ENCODE measurements at regions not wholly inside any gene's neighbourhood (a gene's known extent, or its start where the extent isn't known, plus 50 kb on each side); places are given as distances from the start of the nearest gene placed in this dataset.

DNA sequence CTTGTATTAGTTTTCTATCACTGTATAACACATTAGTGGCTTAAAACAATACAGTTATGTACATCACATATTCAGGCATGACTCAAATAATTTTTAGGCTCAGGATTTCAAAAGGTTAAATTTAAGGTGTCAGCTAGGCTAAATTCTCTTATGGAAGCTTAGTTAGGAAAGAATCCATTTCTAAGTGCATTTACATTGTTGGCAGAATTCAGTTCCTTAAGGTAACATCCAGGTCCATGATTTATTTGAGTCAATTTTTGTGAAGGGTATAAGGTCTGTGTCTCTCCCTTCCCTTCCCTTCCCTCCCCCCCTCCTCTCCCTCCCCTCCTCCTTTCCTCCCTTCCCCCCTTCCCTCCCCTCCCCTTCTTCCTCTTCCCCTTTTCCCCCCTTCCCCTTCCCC is 399.0 kb upstream of the CNTN5 start:
- H3K27me3 ChIP-seq, result no peaks in the 10 kb centered on the region
- H3K4me1 ChIP-seq, result no peaks in the 10 kb centered on the region
- H3K4me3 ChIP-seq, result no peak overlapping the region
- no peak for DNase-seq (ENCODE audit: low spot score in 2 of 2)
- H3K9me3 ChIP-seq, result peaks cover 13 to 18% of the 10 kb centered on the region in 2 donors
- no peaks in the 10 kb centered on the region for H3K36me3 ChIP-seq
- no peak overlapping the region for H3K27ac ChIP-seq
- intact Hi-C loops (cut with DNase I; ENCODE audit: low total_unique reads), result no loop called here
- TF ChIP-seq POLR2AphosphoS5 (IDR thresholded peaks at IDR 0.05), result no peak
- TF ChIP-seq, protein P1, sequence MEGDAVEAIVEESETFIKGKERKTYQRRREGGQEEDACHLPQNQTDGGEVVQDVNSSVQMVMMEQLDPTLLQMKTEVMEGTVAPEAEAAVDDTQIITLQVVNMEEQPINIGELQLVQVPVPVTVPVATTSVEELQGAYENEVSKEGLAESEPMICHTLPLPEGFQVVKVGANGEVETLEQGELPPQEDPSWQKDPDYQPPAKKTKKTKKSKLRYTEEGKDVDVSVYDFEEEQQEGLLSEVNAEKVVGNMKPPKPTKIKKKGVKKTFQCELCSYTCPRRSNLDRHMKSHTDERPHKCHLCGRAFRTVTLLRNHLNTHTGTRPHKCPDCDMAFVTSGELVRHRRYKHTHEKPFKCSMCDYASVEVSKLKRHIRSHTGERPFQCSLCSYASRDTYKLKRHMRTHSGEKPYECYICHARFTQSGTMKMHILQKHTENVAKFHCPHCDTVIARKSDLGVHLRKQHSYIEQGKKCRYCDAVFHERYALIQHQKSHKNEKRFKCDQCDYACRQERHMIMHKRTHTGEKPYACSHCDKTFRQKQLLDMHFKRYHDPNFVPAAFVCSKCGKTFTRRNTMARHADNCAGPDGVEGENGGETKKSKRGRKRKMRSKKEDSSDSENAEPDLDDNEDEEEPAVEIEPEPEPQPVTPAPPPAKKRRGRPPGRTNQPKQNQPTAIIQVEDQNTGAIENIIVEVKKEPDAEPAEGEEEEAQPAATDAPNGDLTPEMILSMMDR (IDR thresholded peaks at IDR 0.05), result no peak
- no peak for TF ChIP-seq POLR2A (IDR thresholded peaks at IDR 0.05)

DNA sequence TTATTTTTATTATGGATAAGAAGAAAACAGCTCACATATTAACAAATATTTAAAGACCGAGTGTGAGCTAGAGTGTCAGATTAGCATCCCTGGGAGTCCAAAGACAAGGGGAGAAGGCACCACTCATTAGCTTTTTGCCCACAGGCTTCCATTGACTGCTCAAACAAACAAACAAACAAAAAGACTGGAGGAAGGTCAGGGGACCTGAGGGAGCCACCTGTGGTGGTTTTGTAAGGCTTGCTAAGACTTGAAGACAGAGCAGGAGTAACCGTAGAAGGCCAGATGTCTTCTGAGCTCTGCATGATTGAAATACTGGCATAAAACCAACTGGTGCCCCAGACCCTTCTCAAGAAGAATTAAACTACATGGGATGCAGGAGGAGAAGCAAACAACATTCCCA is 395.2 kb upstream of the CNTN5 start:
- Histone ChIP-seq H3K36me3 (no peaks in the 10 kb centered on the region), H3K4me1 (no peaks in the 10 kb centered on the region), H3K9me3 (peaks cover 0 to 12% of the 10 kb centered on the region in 2 donors), H3K27ac (no peak overlapping the region), H3K4me3 (no peak overlapping the region), H3K27me3 (no peaks in the 10 kb centered on the region)
- no peak for DNase-seq (ENCODE audit: low spot score in 2 of 2)
- intact Hi-C loops (cut with DNase I; ENCODE audit: low total_unique reads), result no loop called here
- TF ChIP-seq POLR2A (IDR thresholded peaks at IDR 0.05) (no peak), POLR2AphosphoS5 (IDR thresholded peaks at IDR 0.05) (no peak)
- TF ChIP-seq, protein P1 (IDR thresholded peaks at IDR 0.05), result no peak

DNA sequence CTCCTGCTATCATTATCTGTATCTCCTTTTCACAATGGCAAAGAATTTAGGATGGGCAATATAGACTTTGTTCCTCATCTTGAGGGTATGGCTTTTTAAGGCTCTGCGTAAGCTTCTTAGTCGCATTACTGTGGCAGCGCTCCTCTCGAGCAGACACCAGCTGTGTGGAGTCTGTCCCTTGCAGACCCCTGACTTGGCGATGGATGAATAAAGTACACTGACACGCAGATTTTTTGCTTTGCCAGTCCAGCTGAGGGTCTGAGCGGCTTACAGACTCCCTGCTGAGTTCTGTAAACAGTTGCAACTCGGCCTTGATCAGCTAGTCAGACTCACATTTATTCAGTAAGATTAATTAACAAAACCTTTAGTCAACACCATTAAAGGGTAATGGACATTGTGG is 390.0 kb upstream of the CNTN5 start:
- TF ChIP-seq POLR2A (IDR thresholded peaks at IDR 0.05) (no peak), POLR2AphosphoS5 (IDR thresholded peaks at IDR 0.05) (no peak)
- TF ChIP-seq, protein P1 (IDR thresholded peaks at IDR 0.05), result no peak
- H3K4me1 ChIP-seq, result no peaks in the 10 kb centered on the region
- no peak overlapping the region for H3K4me3 ChIP-seq
- H3K27ac ChIP-seq, result no peak overlapping the region
- intact Hi-C loops (cut with DNase I; ENCODE audit: low total_unique reads), result no loop called here
- no peaks in the 10 kb centered on the region for H3K27me3 ChIP-seq
- no peaks in the 10 kb centered on the region for H3K36me3 ChIP-seq
- no peak for DNase-seq (ENCODE audit: low spot score in 2 of 2)
- no peaks in the 10 kb centered on the region for H3K9me3 ChIP-seq

DNA sequence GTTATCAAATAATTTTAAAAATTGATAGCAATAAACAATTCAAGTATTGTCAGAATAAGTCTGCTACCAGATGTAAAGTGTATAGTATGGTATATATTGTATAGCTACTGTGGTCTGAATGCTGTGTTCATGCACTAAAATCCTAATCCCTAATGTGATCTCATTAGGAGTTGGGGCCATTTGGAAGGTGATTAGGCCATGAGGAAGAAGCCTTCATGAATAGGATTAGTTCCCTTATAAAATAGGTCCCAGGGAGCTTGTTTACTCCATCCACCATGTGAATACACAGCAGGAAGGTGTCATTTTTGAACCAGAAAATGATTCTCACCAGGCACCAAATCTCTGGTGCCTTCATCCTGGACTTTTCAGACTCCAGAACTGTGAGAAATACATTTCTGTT is 363.0 kb upstream of the CNTN5 start:
- TF ChIP-seq, protein P1 (IDR thresholded peaks at IDR 0.05), result no peak
- TF ChIP-seq POLR2AphosphoS5 (IDR thresholded peaks at IDR 0.05) (no peak), POLR2A (IDR thresholded peaks at IDR 0.05) (no peak)
- no peak overlapping the region for H3K27ac ChIP-seq
- intact Hi-C loops (cut with DNase I; ENCODE audit: low total_unique reads), result no loop called here
- no peaks in the 10 kb centered on the region for H3K4me1 ChIP-seq
- no peak overlapping the region for H3K4me3 ChIP-seq
- no peak for DNase-seq (ENCODE audit: low spot score in 2 of 2)
- no peaks in the 10 kb centered on the region for H3K27me3 ChIP-seq
- no peaks in the 10 kb centered on the region for H3K36me3 ChIP-seq
- no peaks in the 10 kb centered on the region for H3K9me3 ChIP-seq

DNA sequence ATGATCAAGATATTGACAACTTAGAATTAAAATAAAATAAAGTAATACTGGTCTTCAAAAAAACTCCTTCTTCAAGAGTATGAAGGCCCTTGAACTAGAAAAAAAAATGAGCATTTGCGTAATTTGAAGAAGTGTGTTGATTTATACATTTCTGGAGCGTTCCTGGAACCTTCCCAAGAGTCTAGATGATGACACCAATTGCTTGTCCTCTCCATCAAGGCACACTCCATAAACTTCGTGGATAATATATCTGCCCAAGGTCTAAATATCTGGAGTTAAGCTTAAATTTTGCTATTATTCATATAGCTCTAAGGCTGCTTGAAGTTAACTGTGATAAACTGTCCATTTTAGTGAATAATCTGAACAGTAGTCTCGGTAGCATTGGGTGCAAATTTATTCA is 361.3 kb upstream of the CNTN5 start:
- intact Hi-C loops (cut with DNase I; ENCODE audit: low total_unique reads), result no loop called here
- H3K36me3 ChIP-seq, result no peaks in the 10 kb centered on the region
- no peak overlapping the region for H3K27ac ChIP-seq
- H3K27me3 ChIP-seq, result no peaks in the 10 kb centered on the region
- TF ChIP-seq POLR2AphosphoS5 (IDR thresholded peaks at IDR 0.05) (no peak), POLR2A (IDR thresholded peaks at IDR 0.05) (no peak)
- TF ChIP-seq, protein P1 (IDR thresholded peaks at IDR 0.05), result no peak
- no peak overlapping the region for H3K4me3 ChIP-seq
- no peak for DNase-seq (ENCODE audit: low spot score in 2 of 2)
- H3K9me3 ChIP-seq, result no peaks in the 10 kb centered on the region
- no peaks in the 10 kb centered on the region for H3K4me1 ChIP-seq

Data from breast epithelium (tissue), 4 donors.